NT2/D1 (cell line): ENCODE measurements at regions not wholly inside any gene's neighbourhood (a gene's known extent, or its start where the extent isn't known, plus 50 kb on each side); places are given as distances from the start of the nearest gene placed in this dataset.

Experiments
- SUZ12 ChIP-seq: IDR thresholded peaks from 2 replicates; pipeline ENCODE4 v1.6.1; 2011; ENCODE audit not compliant: insufficient read length, insufficient read depth; ENCODE audit errors: extremely low read depth
- YY1 ChIP-seq: IDR thresholded peaks from 2 replicates; pipeline ENCODE4 v1.6.1; 2011; ENCODE audit not compliant: insufficient read length, insufficient read depth

- TF ChIP-seq SUZ12 = no peak
- TF ChIP-seq YY1 = no peak
Observed at GRCh38 chr1:188359315-188359714, 1530.6 kb downstream of the PLA2G4A start.
